ENCODE measurements at regions not wholly inside any gene's neighbourhood (a gene's known extent, or its start where the extent isn't known, plus 50 kb on each side); places are given as distances from the start of the nearest gene placed in this dataset.
"Not testable (repeated sequence)": the region's sequence is repeated elsewhere in the genome, so short reads cannot be mapped to it uniquely, and the experiment has no call there.

DNA sequence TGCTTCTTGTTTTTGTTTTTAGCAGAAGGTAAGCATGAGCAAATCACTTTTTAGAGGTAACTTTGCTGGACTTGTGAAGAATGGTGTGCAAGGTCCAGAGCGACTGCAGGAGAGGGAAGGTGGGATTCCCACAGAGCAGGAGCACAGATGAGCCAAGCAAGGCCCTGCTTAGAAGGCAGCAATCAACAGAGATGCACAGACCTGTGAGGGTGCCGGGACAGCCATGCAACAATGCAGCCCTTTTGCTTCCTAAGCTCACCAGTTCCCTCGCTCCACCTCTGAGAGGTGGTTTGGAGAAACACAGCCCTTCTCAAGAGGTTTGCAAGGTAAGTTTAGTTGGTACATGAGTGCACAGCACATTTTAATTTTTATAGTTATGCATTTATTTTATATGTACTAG, 85.1 kb upstream of the FBXO28 start:
- ATAC-seq = not testable (repeated sequence)

DNA sequence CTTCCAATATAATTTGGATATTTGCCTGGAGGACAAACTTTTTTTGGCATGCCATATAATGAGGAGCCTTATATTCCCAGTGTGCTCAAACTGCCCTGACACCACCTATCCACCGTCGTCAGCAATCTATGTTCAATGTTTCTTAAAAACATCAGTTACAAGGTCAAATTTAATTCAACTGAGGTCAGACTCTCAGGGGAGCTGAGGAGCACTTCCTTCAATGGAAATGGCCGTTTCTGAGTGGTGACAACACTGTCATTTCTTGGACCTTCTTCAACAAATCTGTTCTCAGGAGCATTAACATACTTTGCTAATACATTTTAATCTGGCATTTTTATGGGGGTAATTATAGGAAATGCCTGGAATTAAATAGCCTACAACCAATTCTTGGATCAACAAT, 90.8 kb upstream of the FBXO28 start:
- not testable (repeated sequence) for ATAC-seq

GRCh38 chr1:224022249-224022970, 91.5 kb upstream of the FBXO28 start:
- not testable (repeated sequence) for ATAC-seq

- not testable (repeated sequence) for ATAC-seq
Measured at GRCh38 chr1:224019866-224020265, 94.0 kb upstream of the FBXO28 start.

- not testable (repeated sequence) for ATAC-seq
Measured at GRCh38 chr1:224015782-224016181, 98.1 kb upstream of the FBXO28 start.

DNA sequence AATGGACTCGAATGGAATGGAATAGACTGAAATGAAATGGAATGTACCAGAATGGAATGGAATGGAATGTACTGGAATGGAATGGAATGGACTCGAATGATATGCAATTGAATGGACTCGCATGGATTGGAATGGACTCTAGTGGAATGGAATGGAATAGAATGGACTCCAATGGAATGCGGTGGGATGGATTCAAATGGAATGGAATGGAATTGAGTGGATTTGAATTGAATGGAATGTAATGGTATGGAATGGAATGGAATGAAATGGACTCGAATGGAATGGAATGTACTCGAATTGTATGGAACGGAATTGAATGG, 99.6 kb upstream of the FBXO28 start:
- no peak for ATAC-seq

GRCh38 chr1:224013626-224014329, 100.1 kb upstream of the FBXO28 start:
- not testable (repeated sequence) for ATAC-seq

GRCh38 chr1:224012807-224013434, 101.0 kb upstream of the FBXO28 start:
- not testable (repeated sequence) for ATAC-seq

GRCh38 chr1:224012162-224012561, 101.7 kb upstream of the FBXO28 start:
- ATAC-seq = not testable (repeated sequence)

DNA sequence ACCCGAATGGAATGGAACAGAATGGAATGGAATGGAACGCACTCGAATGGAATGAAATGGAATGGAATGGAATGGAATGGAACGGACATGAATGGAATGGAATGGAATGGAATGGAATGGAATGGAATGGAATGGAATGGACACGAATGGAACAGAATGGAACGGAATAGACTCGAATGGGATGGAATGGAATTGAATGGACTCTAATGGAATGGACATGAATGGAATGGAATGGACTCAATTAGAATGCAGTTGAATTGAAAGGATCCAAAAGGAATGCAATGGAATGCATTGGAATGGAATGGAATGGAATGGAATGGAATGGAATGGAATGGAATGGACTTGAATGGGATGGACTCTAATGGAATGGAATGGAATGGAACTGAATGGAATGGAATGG, 102.2 kb upstream of the FBXO28 start:
- not testable (repeated sequence) for ATAC-seq

- not testable (repeated sequence) for ATAC-seq
Measured at GRCh38 chr1:224011153-224011552, 102.8 kb upstream of the FBXO28 start.

GRCh38 chr1:224005973-224006372, 107.9 kb upstream of the FBXO28 start:
- ATAC-seq = not testable (repeated sequence)

GRCh38 chr1:224004552-224005315, 109.2 kb upstream of the FBXO28 start:
- ATAC-seq = not testable (repeated sequence)

DNA sequence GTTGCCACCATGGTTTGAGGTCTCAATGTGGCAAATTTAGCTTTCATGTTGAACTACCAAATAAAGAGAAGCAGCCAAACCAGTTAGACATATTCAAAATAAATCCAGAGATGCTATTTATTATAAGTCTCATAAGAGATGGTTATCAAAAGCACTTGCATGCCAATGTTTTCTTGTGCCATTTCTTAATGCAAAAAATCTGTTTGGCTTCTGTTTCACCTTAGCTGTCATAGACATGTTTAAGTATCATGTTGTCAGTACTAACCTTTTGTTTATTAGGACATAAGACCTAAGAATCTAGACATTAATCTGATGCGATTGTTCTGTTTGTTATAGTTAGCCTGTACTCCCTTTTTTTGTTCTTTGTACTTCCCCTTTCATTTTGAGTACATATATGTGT, 110.0 kb upstream of the FBXO28 start:
- ATAC-seq = not testable (repeated sequence)

- ATAC-seq = not testable (repeated sequence)
Measured at GRCh38 chr1:224001757-224002156, 112.2 kb upstream of the FBXO28 start.

GRCh38 chr1:223999761-224000160, 114.2 kb upstream of the FBXO28 start:
- ATAC-seq = not testable (repeated sequence)

GRCh38 chr1:223998676-223999455, 115.0 kb upstream of the FBXO28 start:
- peak; percentile 38 for ATAC-seq

GRCh38 chr1:223996376-223996775, 117.5 kb upstream of the FBXO28 start:
- not testable (repeated sequence) for ATAC-seq

DNA sequence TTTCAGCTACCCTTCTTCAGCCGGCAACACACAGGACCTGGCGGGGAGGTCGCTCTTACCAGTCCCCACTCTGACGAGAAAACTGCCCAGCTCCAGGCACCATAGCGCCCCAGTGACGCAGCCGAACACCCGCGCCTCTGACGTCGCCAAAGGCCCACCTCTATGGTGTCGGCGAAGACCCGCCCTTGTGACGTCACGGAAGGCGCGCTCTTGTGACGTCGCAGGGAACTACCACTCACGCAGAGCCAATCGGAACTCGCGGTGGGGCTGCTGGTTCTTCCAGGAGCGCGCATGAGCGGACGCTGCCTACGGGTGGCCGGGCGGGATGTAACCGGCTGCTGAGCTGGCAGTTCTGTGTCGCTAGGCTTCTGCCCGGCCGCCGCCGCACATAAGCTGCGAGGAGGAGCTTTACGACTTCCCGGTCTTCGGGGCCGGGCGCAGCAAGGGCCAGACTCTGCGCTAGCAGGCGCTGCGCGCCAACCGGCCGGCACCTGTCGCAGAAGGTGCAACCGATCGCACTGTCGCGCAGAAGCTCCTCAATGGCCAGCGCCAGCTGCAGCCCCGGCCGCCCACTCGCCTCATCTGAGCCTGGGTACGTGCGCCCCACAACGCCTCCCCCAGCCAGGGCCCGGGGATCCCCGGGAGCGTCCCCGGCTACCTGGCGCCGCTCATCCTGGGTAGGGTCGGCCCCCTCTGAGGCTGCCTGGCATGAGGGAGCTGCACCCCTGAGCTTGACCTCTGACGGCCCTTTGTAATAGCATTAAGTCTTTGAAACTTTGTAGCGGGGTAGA, 121.3 kb upstream of the FBXO28 start:
- ATAC-seq = peak; percentile 100

GRCh38 chr1:223991297-223991857, 122.5 kb upstream of the FBXO28 start:
- not testable (repeated sequence) for ATAC-seq

DNA sequence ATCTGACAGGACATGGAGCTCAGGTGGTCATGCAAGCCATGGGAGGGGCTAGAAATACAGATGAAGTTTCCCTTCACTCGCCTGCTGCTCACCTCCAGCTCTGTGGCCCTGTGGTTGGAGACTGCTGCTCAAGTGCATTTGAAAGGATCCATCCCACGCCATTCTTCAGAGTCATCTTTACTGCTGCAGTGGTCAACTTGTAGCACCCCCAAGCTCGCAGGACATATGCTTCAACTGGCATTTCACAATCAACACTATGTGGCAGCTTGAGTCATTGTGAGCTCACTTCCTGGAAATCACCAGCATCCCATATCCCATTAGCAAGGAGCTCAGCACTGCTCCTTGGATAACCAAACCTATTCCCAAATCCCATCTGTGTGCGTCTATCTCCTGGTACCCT, 116.2 kb upstream of the TP53BP2 start:
- not testable (repeated sequence) for ATAC-seq
